ENCODE measurements at regions not wholly inside any gene's neighbourhood (a gene's known extent, or its start where the extent isn't known, plus 50 kb on each side); places are given as distances from the start of the nearest gene placed in this dataset.

DNA sequence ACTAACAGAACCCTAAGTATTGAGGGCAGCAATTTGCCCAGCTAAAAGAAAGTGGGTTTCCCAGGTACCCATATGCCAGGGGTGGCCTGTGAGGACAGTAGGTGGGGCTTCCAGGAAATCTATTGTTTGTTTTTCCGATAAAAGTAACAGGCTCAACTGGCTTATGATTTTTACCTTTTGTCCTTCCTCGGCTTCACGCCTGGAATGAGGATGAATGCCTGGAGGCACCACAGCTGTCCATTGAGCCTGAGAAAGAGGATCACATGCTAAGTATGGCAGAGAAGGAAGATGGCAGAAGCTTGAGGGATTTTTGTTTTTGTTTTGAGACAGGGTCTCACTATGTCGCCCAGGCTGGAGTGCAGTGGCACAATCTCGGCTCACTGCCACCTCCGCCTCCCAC lies 84.1 kb downstream of the KLF4 start:
- H3K36me3 Mint-ChIP-seq (ENCODE audit: unreplicated experiment) = peaks cover 8% of the 10 kb centered on the region
- TF ChIP-seq, protein P1, sequence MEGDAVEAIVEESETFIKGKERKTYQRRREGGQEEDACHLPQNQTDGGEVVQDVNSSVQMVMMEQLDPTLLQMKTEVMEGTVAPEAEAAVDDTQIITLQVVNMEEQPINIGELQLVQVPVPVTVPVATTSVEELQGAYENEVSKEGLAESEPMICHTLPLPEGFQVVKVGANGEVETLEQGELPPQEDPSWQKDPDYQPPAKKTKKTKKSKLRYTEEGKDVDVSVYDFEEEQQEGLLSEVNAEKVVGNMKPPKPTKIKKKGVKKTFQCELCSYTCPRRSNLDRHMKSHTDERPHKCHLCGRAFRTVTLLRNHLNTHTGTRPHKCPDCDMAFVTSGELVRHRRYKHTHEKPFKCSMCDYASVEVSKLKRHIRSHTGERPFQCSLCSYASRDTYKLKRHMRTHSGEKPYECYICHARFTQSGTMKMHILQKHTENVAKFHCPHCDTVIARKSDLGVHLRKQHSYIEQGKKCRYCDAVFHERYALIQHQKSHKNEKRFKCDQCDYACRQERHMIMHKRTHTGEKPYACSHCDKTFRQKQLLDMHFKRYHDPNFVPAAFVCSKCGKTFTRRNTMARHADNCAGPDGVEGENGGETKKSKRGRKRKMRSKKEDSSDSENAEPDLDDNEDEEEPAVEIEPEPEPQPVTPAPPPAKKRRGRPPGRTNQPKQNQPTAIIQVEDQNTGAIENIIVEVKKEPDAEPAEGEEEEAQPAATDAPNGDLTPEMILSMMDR (IDR thresholded peaks at IDR 0.05; ENCODE audit: partially characterized antibody, unreplicated experiment) = no peak

DNA sequence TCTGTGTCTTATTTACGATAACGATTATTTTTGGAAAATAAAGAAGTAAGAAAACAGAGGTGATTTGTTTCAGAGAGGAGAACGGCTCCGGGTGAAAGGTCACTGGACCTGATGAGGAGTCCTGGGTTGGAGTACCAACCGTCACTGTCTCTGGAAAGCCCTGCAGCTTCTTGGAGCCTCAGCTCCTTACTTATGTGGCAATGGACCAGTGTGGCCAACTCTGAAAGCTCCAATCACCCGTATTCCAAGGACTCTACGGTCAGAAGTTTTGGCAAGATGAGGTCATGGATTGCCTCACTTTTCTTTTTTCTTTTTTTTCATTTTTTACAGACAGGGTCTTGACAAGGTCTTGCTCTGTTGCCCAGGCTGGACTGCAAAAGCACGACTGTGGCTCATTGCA lies 84.8 kb downstream of the KLF4 start:
- no peak for DNase-seq
- Mint-ChIP-seq H3K4me1 (ENCODE audit: low read depth, unreplicated experiment) (no peaks in the 10 kb centered on the region), H3K27ac (ENCODE audit: unreplicated experiment) (no peak overlapping the region), H3K4me3 (ENCODE audit: unreplicated experiment) (no peak overlapping the region), H3K9me3 (ENCODE audit: unreplicated experiment) (no peaks in the 10 kb centered on the region), H3K36me3 (ENCODE audit: unreplicated experiment) (peaks cover 8% of the 10 kb centered on the region), H3K27me3 (ENCODE audit: unreplicated experiment) (peaks cover 2% of the 10 kb centered on the region)
- TF ChIP-seq, protein P1 (IDR thresholded peaks at IDR 0.05; ENCODE audit: partially characterized antibody, unreplicated experiment) = no peak

More for the DNA sequence above, 84.1 kb downstream of the KLF4 start:
- Mint-ChIP-seq H3K9me3 (ENCODE audit: unreplicated experiment) (no peaks in the 10 kb centered on the region), H3K4me3 (ENCODE audit: unreplicated experiment) (no peak overlapping the region), H3K27ac (ENCODE audit: unreplicated experiment) (no peak overlapping the region), H3K4me1 (ENCODE audit: low read depth, unreplicated experiment) (no peaks in the 10 kb centered on the region), H3K27me3 (ENCODE audit: unreplicated experiment) (no peaks in the 10 kb centered on the region)
- no peak for DNase-seq

DNA sequence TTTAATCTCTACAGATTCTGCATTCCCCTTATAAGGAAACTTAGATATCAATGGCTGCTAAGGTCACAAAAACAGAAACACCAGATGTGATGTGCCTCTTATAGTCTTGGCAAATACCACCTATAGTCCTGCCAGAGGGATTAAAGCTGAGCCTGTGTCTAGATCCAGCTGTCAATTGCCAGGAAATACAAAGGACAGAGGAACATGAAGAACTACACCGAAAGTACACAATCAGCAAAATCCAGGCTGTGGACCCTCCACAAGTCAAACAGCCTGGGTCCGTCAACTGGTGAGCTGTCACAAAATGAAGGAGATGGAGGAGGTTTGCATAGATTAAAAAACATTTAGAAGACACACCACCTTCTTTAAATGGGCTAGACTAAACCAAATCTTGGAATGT lies 85.4 kb downstream of the KLF4 start:
- Mint-ChIP-seq H3K4me3 (ENCODE audit: unreplicated experiment) (no peak overlapping the region), H3K27ac (ENCODE audit: unreplicated experiment) (no peak overlapping the region), H3K9me3 (ENCODE audit: unreplicated experiment) (no peaks in the 10 kb centered on the region), H3K36me3 (ENCODE audit: unreplicated experiment) (peaks cover 8% of the 10 kb centered on the region), H3K4me1 (ENCODE audit: low read depth, unreplicated experiment) (no peaks in the 10 kb centered on the region), H3K27me3 (ENCODE audit: unreplicated experiment) (peaks cover 2% of the 10 kb centered on the region)
- TF ChIP-seq, protein P1 (IDR thresholded peaks at IDR 0.05; ENCODE audit: partially characterized antibody, unreplicated experiment) = no peak
- DNase-seq = no peak

DNA sequence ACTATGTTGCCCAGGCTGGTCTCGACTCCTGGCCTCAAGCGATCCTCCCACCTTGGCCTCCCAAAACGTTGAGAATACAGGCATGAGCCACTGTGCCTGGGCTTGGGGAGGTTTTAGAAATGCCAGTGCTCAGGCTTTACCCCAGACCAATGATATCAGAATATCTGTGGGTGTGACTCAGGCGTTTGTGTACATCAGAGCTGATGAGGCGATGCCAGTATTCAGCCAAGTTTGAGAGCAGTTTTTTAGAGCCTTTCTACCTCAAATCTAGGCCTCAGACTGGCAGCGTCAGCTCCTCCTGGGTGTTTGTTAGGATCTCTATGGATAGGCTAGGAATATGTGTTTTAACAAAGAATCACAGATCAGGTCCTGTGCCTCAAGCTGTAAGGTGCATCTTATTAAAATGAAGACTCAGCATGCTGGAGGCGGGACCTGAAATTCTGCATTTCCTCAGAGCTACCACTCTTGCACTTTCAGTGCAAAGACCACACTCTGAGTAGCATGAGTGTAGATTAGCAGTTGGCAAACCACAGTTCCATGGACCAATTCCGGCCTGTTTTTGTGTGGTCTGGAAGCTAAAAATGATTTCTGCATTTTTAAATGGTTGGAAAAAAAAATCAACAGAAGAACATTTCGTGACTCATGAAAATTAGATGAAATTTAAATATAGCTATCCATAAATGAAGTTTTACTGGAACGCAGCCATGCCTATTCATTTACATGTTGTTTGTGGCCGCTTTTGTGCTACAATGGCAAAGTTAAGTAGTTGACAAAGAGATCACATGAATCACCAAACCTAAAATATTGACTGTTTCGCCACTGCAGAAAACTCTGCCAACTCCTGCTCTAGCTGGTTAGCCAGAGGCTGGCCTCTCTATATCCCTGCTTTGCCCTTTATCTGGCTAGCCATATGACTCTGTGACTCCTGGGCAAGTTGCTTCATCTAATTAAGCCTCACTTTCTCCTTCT lies 92.2 kb downstream of the KLF4 start:
- peaks cover 3% of the 10 kb centered on the region for H3K27me3 Mint-ChIP-seq (ENCODE audit: unreplicated experiment)
- H3K4me1 Mint-ChIP-seq (ENCODE audit: low read depth, unreplicated experiment) = peaks cover 5% of the 10 kb centered on the region
- no peaks in the 10 kb centered on the region for H3K9me3 Mint-ChIP-seq (ENCODE audit: unreplicated experiment)
- H3K36me3 Mint-ChIP-seq (ENCODE audit: unreplicated experiment) = peaks cover 8% of the 10 kb centered on the region
- no peak overlapping the region for H3K27ac Mint-ChIP-seq (ENCODE audit: unreplicated experiment)
- TF ChIP-seq, protein P1 (IDR thresholded peaks at IDR 0.05; ENCODE audit: partially characterized antibody, unreplicated experiment) = no peak
- no peak overlapping the region for H3K4me3 Mint-ChIP-seq (ENCODE audit: unreplicated experiment)
- no peak for DNase-seq

DNA sequence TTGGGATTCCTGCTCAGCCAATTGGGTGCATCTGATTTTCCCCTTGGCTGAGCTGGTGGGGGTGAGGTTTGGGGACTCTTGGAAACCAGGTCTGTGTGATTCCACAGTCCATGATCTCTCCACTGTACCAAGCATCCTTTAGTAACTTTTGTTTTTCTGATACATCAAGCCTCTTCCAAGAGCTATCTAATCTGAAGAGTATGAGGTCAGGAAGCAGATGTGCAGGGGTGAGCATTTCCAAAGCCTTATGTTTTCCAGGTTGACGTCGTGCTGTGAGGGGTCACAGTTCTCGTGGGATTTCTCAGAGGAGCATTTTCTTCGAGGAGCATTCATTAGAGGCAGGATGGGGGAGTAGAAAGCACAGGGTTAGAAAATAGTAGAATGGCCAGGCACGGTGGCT lies 95.3 kb downstream of the KLF4 start:
- DNase-seq = no peak
- Mint-ChIP-seq H3K27me3 (ENCODE audit: unreplicated experiment) (peaks cover 3% of the 10 kb centered on the region), H3K36me3 (ENCODE audit: unreplicated experiment) (peaks cover 7% of the 10 kb centered on the region), H3K9me3 (ENCODE audit: unreplicated experiment) (no peaks in the 10 kb centered on the region), H3K4me1 (ENCODE audit: low read depth, unreplicated experiment) (peaks cover 5% of the 10 kb centered on the region), H3K4me3 (ENCODE audit: unreplicated experiment) (no peak overlapping the region), H3K27ac (ENCODE audit: unreplicated experiment) (peak overlapping the region; percentile 75)
- TF ChIP-seq, protein P1 (IDR thresholded peaks at IDR 0.05; ENCODE audit: partially characterized antibody, unreplicated experiment) = no peak

Measured in glutamatergic neuron (in vitro differentiated cells).